Activated CD8-positive, alpha-beta T cell treated with anti-CD3 and anti-CD28 coated beads for 36 hours (primary cell): ENCODE measurements at regions not wholly inside any gene's neighbourhood (a gene's known extent, or its start where the extent isn't known, plus 50 kb on each side); places are given as distances from the start of the nearest gene placed in this dataset.

Source experiments
- ATAC-seq: fragments of 200-7000 bp; cut with Tn5 transposase; one replicate; pipeline ENCODE4 v1.10.0; 2021; ENCODE audit warnings: mild to moderate bottlenecking, moderate library complexity
- CTCF ChIA-PET: fragments of 350-600 bp; sonication (Branson Sonifier 250); formaldehyde crosslinking; loops from one replicate; lab custom pipeline; 2021; ENCODE audit warnings: antibody characterized with exemption; lab: Charles Lee
- POLR2A ChIA-PET: fragments of 350-600 bp; sonication (Branson Sonifier 250); formaldehyde crosslinking; loops from one replicate; lab custom pipeline; 2021; ENCODE audit warnings: antibody characterized with exemption; lab: Charles Lee
- DNase-seq: peaks from one replicate; pipeline ENCODE4 v3.0.0-alpha.2; 2020
- H3K27ac Mint-ChIP-seq: one replicate; pipeline ENCODE4 v1.8.0; 2021; ENCODE audit warnings: mild to moderate bottlenecking, mixed read lengths
- H3K27me3 Mint-ChIP-seq: one replicate; pipeline ENCODE4 v1.8.0; 2021; ENCODE audit warnings: mixed read lengths
- H3K36me3 Mint-ChIP-seq: one replicate; pipeline ENCODE4 v1.8.0; 2021; ENCODE audit warnings: low read depth, mixed read lengths
- H3K4me1 Mint-ChIP-seq: one replicate; pipeline ENCODE4 v1.8.0; 2021; ENCODE audit warnings: low read depth, mixed read lengths
- H3K4me3 Mint-ChIP-seq: one replicate; pipeline ENCODE4 v1.8.0; 2021; ENCODE audit warnings: mild to moderate bottlenecking, moderate library complexity, mixed read lengths
- H3K9me3 Mint-ChIP-seq: one replicate; pipeline ENCODE4 v1.8.0; 2021; ENCODE audit warnings: mixed read lengths
- intact Hi-C: fragments of 100-400 bp; cut with micrococcal nuclease; formaldehyde crosslinking; loops from one replicate; pipeline ENCODE4 v1.10.0; 2022
- TF ChIP-seq, protein P1 (sequence below): fragments of 200-600 bp; IDR thresholded peaks from one replicate; pipeline ENCODE4 v1.8.0; 2022; ENCODE audit warnings: antibody characterized with exemption, mild to moderate bottlenecking

DNA sequence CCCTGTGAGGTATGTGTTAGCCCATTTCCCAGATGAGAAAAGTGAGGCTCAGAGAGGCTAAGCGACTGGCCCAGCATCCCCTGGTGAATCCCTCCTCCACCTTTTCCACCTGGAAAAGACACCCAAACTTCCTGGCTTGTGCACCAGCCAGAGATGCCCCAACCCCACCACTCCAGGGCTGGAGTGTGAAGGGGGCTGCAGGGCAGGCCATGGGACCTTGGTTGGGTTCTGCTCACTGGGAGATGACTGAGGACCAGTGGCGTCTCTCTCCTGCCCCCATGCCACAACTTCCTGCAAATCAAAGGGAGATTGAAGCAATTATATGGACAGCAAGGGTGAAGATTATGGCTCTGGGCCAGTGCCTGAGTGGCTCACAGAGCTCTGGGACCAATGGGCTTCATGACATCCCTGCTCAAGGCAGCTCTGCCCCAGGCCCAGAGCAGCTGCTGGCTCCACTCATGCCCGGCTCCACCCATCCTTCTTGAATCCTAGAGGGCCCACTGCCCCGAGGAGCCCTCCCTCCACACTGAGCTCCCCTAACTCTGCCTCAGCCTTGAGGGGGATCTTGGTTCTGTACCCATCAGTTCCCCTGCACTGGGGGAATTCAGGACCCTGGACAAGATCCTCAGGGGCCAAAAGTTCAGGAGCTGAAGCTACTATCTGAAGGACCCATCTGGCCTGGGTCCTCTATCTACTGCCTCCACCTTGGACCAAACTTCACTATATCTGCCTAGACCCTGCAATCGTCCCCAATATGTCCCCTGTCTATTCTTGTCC, 416.9 kb downstream of the PTPRU start:
- CTCF ChIA-PET = no interaction called here
- ATAC-seq (no peak), DNase-seq (no peak)
- no peaks in the 10 kb centered on the region for H3K36me3 Mint-ChIP-seq
- TF ChIP-seq, protein P1, sequence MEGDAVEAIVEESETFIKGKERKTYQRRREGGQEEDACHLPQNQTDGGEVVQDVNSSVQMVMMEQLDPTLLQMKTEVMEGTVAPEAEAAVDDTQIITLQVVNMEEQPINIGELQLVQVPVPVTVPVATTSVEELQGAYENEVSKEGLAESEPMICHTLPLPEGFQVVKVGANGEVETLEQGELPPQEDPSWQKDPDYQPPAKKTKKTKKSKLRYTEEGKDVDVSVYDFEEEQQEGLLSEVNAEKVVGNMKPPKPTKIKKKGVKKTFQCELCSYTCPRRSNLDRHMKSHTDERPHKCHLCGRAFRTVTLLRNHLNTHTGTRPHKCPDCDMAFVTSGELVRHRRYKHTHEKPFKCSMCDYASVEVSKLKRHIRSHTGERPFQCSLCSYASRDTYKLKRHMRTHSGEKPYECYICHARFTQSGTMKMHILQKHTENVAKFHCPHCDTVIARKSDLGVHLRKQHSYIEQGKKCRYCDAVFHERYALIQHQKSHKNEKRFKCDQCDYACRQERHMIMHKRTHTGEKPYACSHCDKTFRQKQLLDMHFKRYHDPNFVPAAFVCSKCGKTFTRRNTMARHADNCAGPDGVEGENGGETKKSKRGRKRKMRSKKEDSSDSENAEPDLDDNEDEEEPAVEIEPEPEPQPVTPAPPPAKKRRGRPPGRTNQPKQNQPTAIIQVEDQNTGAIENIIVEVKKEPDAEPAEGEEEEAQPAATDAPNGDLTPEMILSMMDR = no peak
- no peak overlapping the region for H3K4me3 Mint-ChIP-seq
- intact Hi-C loops = no loop called here
- no peak overlapping the region for H3K27ac Mint-ChIP-seq
- peaks cover 18% of the 10 kb centered on the region for H3K27me3 Mint-ChIP-seq
- POLR2A ChIA-PET = no interaction called here
- H3K4me1 Mint-ChIP-seq = no peaks in the 10 kb centered on the region
- no peaks in the 10 kb centered on the region for H3K9me3 Mint-ChIP-seq

DNA sequence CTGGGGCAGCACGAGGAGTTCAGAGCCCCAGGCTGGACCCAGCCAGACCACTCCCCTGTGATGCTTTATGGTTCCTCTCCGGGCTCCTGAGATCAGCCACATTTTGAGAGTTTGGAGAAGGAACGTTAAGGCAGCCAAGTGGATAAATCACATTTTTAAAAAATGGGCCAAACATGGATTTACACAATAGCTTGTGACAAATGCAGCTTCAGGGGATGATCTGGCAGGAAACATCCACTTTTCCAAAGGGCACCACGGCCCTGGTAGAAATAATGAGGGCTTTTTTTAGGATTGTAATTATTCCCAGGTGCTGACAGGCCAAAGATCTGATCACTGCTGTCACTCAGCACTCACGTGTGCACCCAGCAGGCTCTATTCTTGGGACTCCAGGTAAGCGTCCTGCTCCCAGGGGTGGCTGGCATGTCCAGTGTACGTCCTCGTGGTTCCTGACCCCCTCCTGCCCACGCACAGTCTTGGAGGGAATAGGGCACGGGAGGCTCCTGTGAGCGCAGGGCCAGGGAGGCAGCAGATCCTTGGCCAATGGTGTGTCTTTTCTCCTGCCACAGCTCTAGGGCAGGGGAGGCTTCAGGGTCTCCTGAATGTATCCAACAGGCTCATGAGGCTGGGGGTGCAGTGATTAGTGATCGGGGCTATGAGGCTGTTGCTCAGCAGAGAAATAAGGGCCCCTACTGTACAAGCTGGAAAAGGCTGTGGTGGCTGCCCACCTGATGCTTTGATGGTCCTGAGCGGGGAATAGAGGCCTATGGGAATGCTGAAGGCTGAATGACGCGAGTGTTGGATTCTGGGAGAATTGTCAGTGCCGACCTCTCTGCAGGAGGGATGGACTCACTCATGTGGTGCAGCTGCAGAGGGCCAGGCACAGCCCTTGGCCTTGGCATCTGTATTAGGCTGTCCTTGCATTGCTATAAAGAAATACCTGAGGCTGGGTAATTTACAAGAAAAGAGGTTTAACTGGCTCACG, 415.7 kb downstream of the PTPRU start:
- CTCF ChIA-PET = no interaction called here
- no peak overlapping the region for H3K27ac Mint-ChIP-seq
- H3K4me1 Mint-ChIP-seq = no peaks in the 10 kb centered on the region
- ATAC-seq = no peak
- no peaks in the 10 kb centered on the region for H3K36me3 Mint-ChIP-seq
- POLR2A ChIA-PET = no interaction called here
- TF ChIP-seq, protein P1 = no peak
- H3K4me3 Mint-ChIP-seq = no peak overlapping the region
- no peak for DNase-seq
- peaks cover 16% of the 10 kb centered on the region for H3K27me3 Mint-ChIP-seq
- intact Hi-C loops = no loop called here
- no peaks in the 10 kb centered on the region for H3K9me3 Mint-ChIP-seq

DNA sequence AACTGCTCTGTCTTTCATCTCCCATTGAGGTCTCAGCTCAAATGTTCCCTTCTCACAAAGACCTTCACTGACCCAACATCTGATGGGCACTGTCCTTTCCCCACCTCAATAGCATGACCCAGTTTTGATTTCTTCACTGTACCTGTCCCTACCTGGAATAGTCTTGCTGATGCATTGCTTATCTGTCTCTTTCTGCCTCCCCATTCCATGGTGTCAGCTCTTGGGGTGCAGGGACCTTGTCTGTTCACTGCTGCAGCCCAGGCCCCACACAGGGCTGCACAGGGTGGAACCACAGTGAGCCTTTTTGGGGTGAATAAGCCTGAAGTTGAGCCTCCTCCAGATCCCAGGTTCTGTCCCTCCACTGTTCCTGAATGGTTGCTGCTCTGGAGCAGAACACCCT, 414.9 kb downstream of the PTPRU start:
- no peak overlapping the region for H3K4me3 Mint-ChIP-seq
- no peaks in the 10 kb centered on the region for H3K9me3 Mint-ChIP-seq
- TF ChIP-seq, protein P1 = no peak
- no peak for DNase-seq
- POLR2A ChIA-PET = no interaction called here
- H3K27ac Mint-ChIP-seq = no peak overlapping the region
- CTCF ChIA-PET = no interaction called here
- H3K36me3 Mint-ChIP-seq = no peaks in the 10 kb centered on the region
- intact Hi-C loops = no loop called here
- H3K4me1 Mint-ChIP-seq = no peaks in the 10 kb centered on the region
- peaks cover 16% of the 10 kb centered on the region for H3K27me3 Mint-ChIP-seq
- ATAC-seq = no peak

DNA sequence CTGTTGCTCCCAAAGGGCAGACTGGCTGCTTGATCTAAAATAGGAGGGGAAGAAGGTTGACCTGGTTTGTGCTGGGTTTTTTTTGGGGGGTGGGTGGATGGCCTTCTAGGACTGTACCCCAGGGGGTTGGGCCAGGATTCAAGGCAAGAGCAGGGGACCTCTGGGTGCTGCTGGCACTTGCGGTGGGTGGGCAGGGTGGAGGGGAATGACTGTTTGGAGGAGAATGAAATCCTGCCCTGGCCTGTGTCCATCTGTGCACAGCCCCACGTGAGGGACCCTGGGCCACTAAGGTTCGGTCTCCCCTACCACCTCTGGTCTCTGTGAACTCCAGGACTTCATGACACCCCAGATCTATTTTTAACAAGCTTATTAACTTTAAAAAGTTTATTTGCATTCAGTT, 414.2 kb downstream of the PTPRU start:
- Mint-ChIP-seq H3K4me3 (no peak overlapping the region), H3K4me1 (no peaks in the 10 kb centered on the region), H3K36me3 (no peaks in the 10 kb centered on the region), H3K27me3 (peaks cover 14% of the 10 kb centered on the region), H3K27ac (no peak overlapping the region), H3K9me3 (no peaks in the 10 kb centered on the region)
- ATAC-seq (no peak), DNase-seq (no peak)
- ChIA-PET POLR2A (no interaction called here), CTCF (no interaction called here)
- intact Hi-C loops = no loop called here
- TF ChIP-seq, protein P1 = no peak

DNA sequence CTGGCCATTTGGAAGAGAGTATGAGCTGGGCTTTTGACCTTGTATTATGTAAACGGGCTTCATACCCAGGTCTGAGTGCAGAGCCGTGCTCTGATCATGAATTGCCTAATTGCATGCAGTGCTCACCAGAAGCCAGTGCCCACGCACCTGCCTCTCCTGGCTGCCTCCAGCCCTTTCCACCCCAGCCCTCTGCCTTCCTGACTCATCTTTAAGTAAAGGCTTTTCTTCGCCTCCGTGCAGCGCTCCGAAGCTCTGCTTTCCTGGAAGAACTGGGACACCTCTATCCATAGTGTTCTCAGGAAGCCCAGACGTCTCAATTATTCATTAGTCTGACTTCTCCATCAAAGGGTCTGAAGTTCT, 413.7 kb downstream of the PTPRU start:
- Mint-ChIP-seq H3K9me3 (no peaks in the 10 kb centered on the region), H3K27ac (no peak overlapping the region), H3K4me3 (no peak overlapping the region), H3K27me3 (peaks cover 14% of the 10 kb centered on the region), H3K36me3 (no peaks in the 10 kb centered on the region), H3K4me1 (no peaks in the 10 kb centered on the region)
- POLR2A ChIA-PET = no interaction called here
- DNase-seq = no peak
- intact Hi-C loops = no loop called here
- TF ChIP-seq, protein P1 = no peak
- CTCF ChIA-PET = no interaction called here
- no peak for ATAC-seq
